Gastroesophageal sphincter (tissue), 3 donors: ENCODE measurements at regions not wholly inside any gene's neighbourhood (a gene's known extent, or its start where the extent isn't known, plus 50 kb on each side); places are given as distances from the start of the nearest gene placed in this dataset.

Source experiments
- EP300 ChIP-seq: sonication (generic); formaldehyde crosslinking; IDR thresholded peaks from one replicate; pipeline ENCODE4 v1.6.1; 2017; ENCODE audit warnings: antibody characterized with exemption, mild to moderate bottlenecking
- POLR2A ChIP-seq, 2 donors: fragments of 450-650 bp; IDR thresholded peaks; one replicate each; pipeline ENCODE4 v1.6.1; 2017; ENCODE audit warnings: antibody characterized with exemption in 2 of 2, mild to moderate bottlenecking in 2 of 2, moderate library complexity in 1 of 2
- POLR2AphosphoS5 ChIP-seq: sonication (generic); formaldehyde crosslinking; IDR thresholded peaks from one replicate; pipeline ENCODE4 v1.6.1; 2017; ENCODE audit warnings: antibody characterized with exemption
- TF ChIP-seq, protein P1 (sequence below), 4 experiments: fragments of 200-600 bp in 2 of 4; fragments of 450-650 bp in 2 of 4; sonication (generic) in 1 of 4; IDR thresholded peaks; one replicate each; pipeline ENCODE4 v1.5.1; 2017 to 2019; ENCODE audit warnings: antibody characterized with exemption in 4 of 4, mild to moderate bottlenecking in 2 of 4, moderate library complexity in 2 of 4

DNA sequence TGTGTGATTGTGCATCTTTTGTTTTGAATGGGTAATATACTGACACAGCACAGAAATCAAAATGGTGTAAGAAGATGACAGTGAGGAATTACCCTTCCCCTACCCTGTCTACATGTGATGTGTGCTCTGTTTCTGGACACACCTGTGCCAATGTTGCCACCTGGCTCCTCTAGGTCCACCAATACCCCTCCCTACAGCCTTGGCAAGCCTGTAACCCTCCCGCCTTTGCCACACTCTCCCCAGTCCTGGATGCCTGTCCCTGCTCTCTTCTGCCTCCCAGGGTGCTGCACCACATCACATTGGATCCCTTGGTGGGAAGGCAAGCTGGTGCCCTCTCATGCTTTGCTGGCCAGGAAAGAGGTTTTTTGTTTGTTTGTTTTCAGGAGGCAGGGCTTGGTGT lies 289.5 kb upstream of the N4BP1 start:
- TF ChIP-seq POLR2A (IDR thresholded peaks at IDR 0.05) (no peak), EP300 (no peak), POLR2AphosphoS5 (no peak)
- TF ChIP-seq, protein P1, sequence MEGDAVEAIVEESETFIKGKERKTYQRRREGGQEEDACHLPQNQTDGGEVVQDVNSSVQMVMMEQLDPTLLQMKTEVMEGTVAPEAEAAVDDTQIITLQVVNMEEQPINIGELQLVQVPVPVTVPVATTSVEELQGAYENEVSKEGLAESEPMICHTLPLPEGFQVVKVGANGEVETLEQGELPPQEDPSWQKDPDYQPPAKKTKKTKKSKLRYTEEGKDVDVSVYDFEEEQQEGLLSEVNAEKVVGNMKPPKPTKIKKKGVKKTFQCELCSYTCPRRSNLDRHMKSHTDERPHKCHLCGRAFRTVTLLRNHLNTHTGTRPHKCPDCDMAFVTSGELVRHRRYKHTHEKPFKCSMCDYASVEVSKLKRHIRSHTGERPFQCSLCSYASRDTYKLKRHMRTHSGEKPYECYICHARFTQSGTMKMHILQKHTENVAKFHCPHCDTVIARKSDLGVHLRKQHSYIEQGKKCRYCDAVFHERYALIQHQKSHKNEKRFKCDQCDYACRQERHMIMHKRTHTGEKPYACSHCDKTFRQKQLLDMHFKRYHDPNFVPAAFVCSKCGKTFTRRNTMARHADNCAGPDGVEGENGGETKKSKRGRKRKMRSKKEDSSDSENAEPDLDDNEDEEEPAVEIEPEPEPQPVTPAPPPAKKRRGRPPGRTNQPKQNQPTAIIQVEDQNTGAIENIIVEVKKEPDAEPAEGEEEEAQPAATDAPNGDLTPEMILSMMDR (IDR thresholded peaks at IDR 0.05), result no peak
